H1 (cell line): ENCODE measurements at regions not wholly inside any gene's neighbourhood (a gene's known extent, or its start where the extent isn't known, plus 50 kb on each side); places are given as distances from the start of the nearest gene placed in this dataset.

ENCODE experiments used
- CTCF ChIA-PET: fragments of 300-600 bp; sonication (Branson Sonifier 250); formaldehyde crosslinking; loops from one replicate; lab custom pipeline; 2021; ENCODE audit not compliant: partially characterized antibody; lab: Charles Lee
- POLR2A ChIA-PET: fragments of 300-600 bp; sonication (Branson Sonifier 250); formaldehyde crosslinking; loops from one replicate; lab custom pipeline; 2021; ENCODE audit warnings: inconsistent platforms; ENCODE audit not compliant: partially characterized antibody; lab: Charles Lee
- DNase-seq, 2 experiments: peaks; one replicate each; pipeline versions ENCODE4 v3.0.0 to v3.0.0-alpha.2; 2010 to 2022; ENCODE audit warnings: low spot score in 2 of 2, low read depth in 1 of 2, mixed read lengths in 1 of 2
- FAIRE-seq: peaks from 2 replicates; lab custom pipeline; 2011; peaks lifted over from hg19 to GRCh38; lab: Jason Lieb, UNC
- H2AFZ ChIP-seq: 2 replicates; pipeline ENCODE4 v1.8.1; 2012; ENCODE audit warnings: low read length, inconsistent platforms
- H2AK5ac ChIP-seq: 2 replicates; pipeline ENCODE4 v1.6.1; 2013; ENCODE audit warnings: low read depth, low read length
- H2BK120ac ChIP-seq: replicated peaks from 2 replicates; pipeline ENCODE3; 2013; ENCODE audit warnings: low read depth, low read length, inconsistent platforms
- H2BK12ac ChIP-seq: 2 replicates; pipeline ENCODE4 v1.6.1; 2013; ENCODE audit warnings: low read depth, low read length
- H2BK15ac ChIP-seq: 2 replicates; pipeline ENCODE4 v1.6.1; 2013; ENCODE audit warnings: low read length
- H2BK20ac ChIP-seq: 2 replicates; pipeline ENCODE4 v1.6.1; 2013; ENCODE audit warnings: low read length
- H2BK5ac ChIP-seq: 2 replicates; pipeline ENCODE4 v1.6.1; 2013; ENCODE audit warnings: low read depth, low read length
- H3K14ac ChIP-seq: 2 replicates; pipeline ENCODE4 v1.6.1; 2013; ENCODE audit warnings: inconsistent platforms; ENCODE audit not compliant: insufficient read length
- H3K18ac ChIP-seq: 2 replicates; pipeline ENCODE4 v1.6.1; 2013; ENCODE audit warnings: low read length; ENCODE audit errors: extremely low read depth
- H3K23ac ChIP-seq: 2 replicates; pipeline ENCODE4 v1.6.1; 2013; ENCODE audit warnings: inconsistent platforms; ENCODE audit not compliant: insufficient read length
- H3K23me2 ChIP-seq: 2 replicates; pipeline ENCODE4 v1.6.1; 2013; ENCODE audit warnings: low read depth, low read length
- H3K27ac ChIP-seq: 2 replicates; pipeline ENCODE4 v1.6.1; 2011; ENCODE audit warnings: low read depth, low read length, inconsistent platforms
- H3K27me3 ChIP-seq, 4 experiments: replicated peaks in 1 of 4; 1 replicate in 1 of 4; 2 replicates in 3 of 4; pipeline versions ENCODE4 v1.6.1 to v1.8.1; 2011 to 2013; ENCODE audit warnings: low read length in 3 of 4, mild to moderate bottlenecking in 3 of 4, inconsistent platforms in 2 of 4, mixed read lengths in 2 of 4, moderate library complexity in 1 of 4; ENCODE audit not compliant: control insufficient read depth in 3 of 4, insufficient read depth in 3 of 4; ENCODE audit errors: extremely low read depth in 1 of 4
- H3K36me3 ChIP-seq, 4 experiments: 2 replicates each; pipeline versions ENCODE4 v1.6.1 to v1.8.1; 2011 to 2013; ENCODE audit warnings: mild to moderate bottlenecking in 4 of 4, low read length in 3 of 4, moderate library complexity in 2 of 4, control low read depth in 1 of 4, inconsistent platforms in 1 of 4; ENCODE audit not compliant: insufficient read depth in 4 of 4, control insufficient read depth in 2 of 4
- H3K4ac ChIP-seq: replicated peaks from 2 replicates; pipeline ENCODE3; 2013; ENCODE audit warnings: low read length, low read depth, mixed read lengths, inconsistent platforms; ENCODE audit not compliant: insufficient read length
- H3K4me1 ChIP-seq, 4 experiments: replicated peaks in 1 of 4; 1 replicate in 1 of 4; 2 replicates in 3 of 4; pipeline versions ENCODE4 v1.6.1 to v1.8.1; 2011 to 2013; ENCODE audit warnings: low read length in 3 of 4, inconsistent platforms in 2 of 4, mixed read lengths in 1 of 4; ENCODE audit not compliant: insufficient read depth in 4 of 4, control insufficient read depth in 3 of 4
- H3K4me2 ChIP-seq, 2 experiments: 2 replicates each; pipeline versions ENCODE4 v1.6.1 to v1.8.1; 2011 to 2013; ENCODE audit warnings: low read depth in 2 of 2, low read length in 2 of 2, control low read depth in 1 of 2, inconsistent platforms in 1 of 2, mild to moderate bottlenecking in 1 of 2; ENCODE audit not compliant: insufficient read depth in 1 of 2
- H3K4me3 ChIP-seq, 4 experiments: fragments of 200-600, 300-600 bp in 1 of 4; sonication (generic), shearing (Covaris generic), sonication (Bioruptor Twin) in 1 of 4; 2 replicates each; pipeline versions ENCODE4 v1.5.1 to v1.8.1; 2011 to 2016; ENCODE audit warnings: low read length in 4 of 4, low read depth in 3 of 4, control low read depth in 2 of 4, inconsistent platforms in 2 of 4, mild to moderate bottlenecking in 2 of 4, mixed read lengths in 1 of 4, moderate library complexity in 1 of 4; ENCODE audit not compliant: insufficient read depth in 2 of 4; ENCODE audit errors: extremely low read depth in 1 of 4
- H3K56ac ChIP-seq: replicated peaks from 2 replicates; pipeline ENCODE3; 2013; ENCODE audit warnings: low read depth, mild to moderate bottlenecking, mixed read lengths, low read length, inconsistent platforms; ENCODE audit not compliant: insufficient read length
- H3K79me1 ChIP-seq: 2 replicates; pipeline ENCODE4 v1.6.1; 2013; ENCODE audit warnings: low read depth, low read length, control low read depth
- H3K79me2 ChIP-seq, 2 experiments: 2 replicates each; pipeline versions ENCODE4 v1.6.1 to v1.8.1; 2012 to 2013; ENCODE audit warnings: low read length in 2 of 2, mild to moderate bottlenecking in 2 of 2, inconsistent platforms in 1 of 2; ENCODE audit not compliant: insufficient read depth in 2 of 2, control insufficient read depth in 1 of 2
- H3K9ac ChIP-seq, 4 experiments: replicated peaks in 1 of 4; 1 replicate in 1 of 4; 2 replicates in 3 of 4; pipeline versions ENCODE4 v1.6.1 to v1.8.1; 2011 to 2013; ENCODE audit warnings: low read depth in 3 of 4, low read length in 3 of 4, control low read depth in 2 of 4, mild to moderate bottlenecking in 2 of 4, moderate library complexity in 2 of 4, inconsistent platforms in 1 of 4; ENCODE audit errors: extremely low read depth in 1 of 4
- H3K9me3 ChIP-seq, 2 experiments: 2 replicates each; pipeline versions ENCODE4 v1.6.1 to v1.8.1; 2012 to 2013; ENCODE audit warnings: mild to moderate bottlenecking in 2 of 2, moderate library complexity in 2 of 2, control low read depth in 1 of 2, inconsistent platforms in 1 of 2, low read depth in 1 of 2, low read length in 1 of 2, mixed read lengths in 1 of 2; ENCODE audit not compliant: insufficient read depth in 2 of 2
- H4K20me1 ChIP-seq, 2 experiments: replicated peaks in 1 of 2; 2 replicates each; pipeline versions ENCODE3 to v1.8.1; 2011 to 2013; ENCODE audit warnings: inconsistent platforms in 2 of 2, low read length in 2 of 2, mild to moderate bottlenecking in 1 of 2; ENCODE audit not compliant: insufficient read depth in 2 of 2, control insufficient read depth in 1 of 2
- H4K5ac ChIP-seq: 2 replicates; pipeline ENCODE4 v1.6.1; 2013; ENCODE audit warnings: low read length, low read depth, mixed read lengths, inconsistent platforms; ENCODE audit not compliant: insufficient read length
- H4K8ac ChIP-seq: 2 replicates; pipeline ENCODE4 v1.8.0; 2013; ENCODE audit warnings: mild to moderate bottlenecking, moderate library complexity, low read length, inconsistent platforms; ENCODE audit not compliant: insufficient read depth; ENCODE audit errors: extremely low read depth
- H4K91ac ChIP-seq: replicated peaks from 2 replicates; pipeline ENCODE3; 2013; ENCODE audit warnings: low read length, mixed read lengths, inconsistent platforms; ENCODE audit not compliant: insufficient read length
- BACH1 ChIP-seq: IDR thresholded peaks from 2 replicates; pipeline ENCODE4 v1.6.1; 2012; ENCODE audit warnings: low read length, improper control_type of control experiment
- CTBP2 ChIP-seq: IDR thresholded peaks from 2 replicates; pipeline ENCODE4 v1.7.0; 2011; ENCODE audit warnings: borderline replicate concordance, mild to moderate bottlenecking, moderate library complexity, mixed read lengths, low read length; ENCODE audit not compliant: insufficient read depth, insufficient read length
- EZH2 ChIP-seq: fragments of 200-600 bp; sonication (generic); IDR thresholded peaks from 2 replicates; pipeline ENCODE4 v1.7.1; 2012; ENCODE audit warnings: low read depth, mild to moderate bottlenecking, moderate library complexity, low read length, inconsistent platforms; ENCODE audit not compliant: severe bottlenecking
- HDAC6 ChIP-seq: IDR thresholded peaks from one replicate; pipeline ENCODE4 v1.7.1; 2012; ENCODE audit warnings: low read depth, mild to moderate bottlenecking, inconsistent platforms, low read length, moderate library complexity
- RXRA ChIP-seq: IDR thresholded peaks from 2 replicates; pipeline ENCODE4 v1.6.1; 2011; ENCODE audit warnings: low read depth, mild to moderate bottlenecking, low read length, moderate library complexity; ENCODE audit not compliant: insufficient read depth
- SP4 ChIP-seq: IDR thresholded peaks from 2 replicates; pipeline ENCODE4 v1.6.1; 2012; ENCODE audit warnings: low read length, inconsistent platforms
- TAF7 ChIP-seq: optimal IDR thresholded peaks from 2 replicates; pipeline ENCODE3; 2011; ENCODE audit warnings: low read depth, mild to moderate bottlenecking, inconsistent platforms, low read length, moderate library complexity, borderline replicate concordance
- TBP ChIP-seq: IDR thresholded peaks from 2 replicates; pipeline ENCODE4 v1.6.1; 2011; ENCODE audit warnings: low read depth, low read length, improper control_type of control experiment
- TEAD4 ChIP-seq: IDR thresholded peaks from 2 replicates; pipeline ENCODE4 v1.6.1; 2012; ENCODE audit warnings: low read depth, low read length, inconsistent platforms, mixed read lengths
- YY1 ChIP-seq: IDR thresholded peaks from 2 replicates; pipeline ENCODE4 v1.6.1; 2011; ENCODE audit warnings: low read depth, mild to moderate bottlenecking, low read length
- WGBS, 2 experiments: shearing (Covaris generic) in 1 of 2; methylation state at CpG; one replicate each; pipeline versions ENCODE4 v1.1.6 to v1.1.7; 2013 to 2015; ENCODE audit warnings: low lambda C conversion rate in 2 of 2, mixed read lengths in 2 of 2, inconsistent platforms in 1 of 2, low coverage in 1 of 2, missing lambda C conversion rate in 1 of 2; ENCODE audit not compliant: insufficient replicate concordance in 2 of 2, insufficient coverage in 1 of 2, insufficient read length in 1 of 2; ENCODE audit errors: extremely low coverage in 1 of 2, missing lambda C conversion rate in 1 of 2; 5-methylcytosine and 5-hydroxymethylcytosine counted together
- TF ChIP-seq, protein P1 (sequence below): IDR thresholded peaks from 2 replicates; pipeline ENCODE4 v1.6.1; 2012; ENCODE audit warnings: inconsistent platforms

DNA sequence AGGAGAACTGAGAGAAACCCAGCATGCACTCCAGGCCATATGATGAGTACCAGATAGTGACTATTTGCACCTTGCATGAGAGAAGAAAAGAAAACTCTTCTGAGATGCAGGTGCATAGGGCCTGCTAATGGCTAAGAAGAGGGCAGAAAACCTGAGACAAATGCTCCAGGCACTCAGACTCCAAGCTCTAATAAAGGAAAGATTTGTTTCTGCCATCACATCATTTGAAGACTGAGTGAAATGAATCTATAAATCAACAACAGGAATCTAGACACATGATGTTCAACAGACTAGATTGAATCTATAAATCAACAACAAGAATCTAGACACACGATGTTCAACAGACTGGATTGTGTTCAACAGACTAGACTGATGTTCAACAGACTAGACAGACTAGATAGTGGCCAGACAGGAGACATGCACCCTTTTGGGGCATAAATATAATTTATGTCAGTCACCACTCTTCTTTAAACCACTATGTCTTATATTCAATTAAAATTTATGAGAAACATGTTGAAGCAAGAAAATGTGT is 482.7 kb upstream of the UBE2E3 start:
- no peaks in the 10 kb centered on the region for H3K9me3 ChIP-seq
- CTCF ChIA-PET, result interaction anchor here (2.2 kb wide), 1 partner anchor 11 kb away, joined by 6 read pairs; no protein-coding TSS in a partner anchor
- no peak overlapping the region for H4K91ac ChIP-seq

More for the DNA sequence above, 482.7 kb upstream of the UBE2E3 start:
- no peak overlapping the region for H3K56ac ChIP-seq
- H2BK20ac ChIP-seq, result no peak overlapping the region
- no peak overlapping the region for H3K4me2 ChIP-seq
- no peak overlapping the region for H4K5ac ChIP-seq
- no peak overlapping the region for H3K9ac ChIP-seq
- H3K4ac ChIP-seq, result no peak overlapping the region
- no peak overlapping the region for H3K27ac ChIP-seq
- H3K79me1 ChIP-seq, result no peaks in the 10 kb centered on the region
- H3K36me3 ChIP-seq, result no peaks in the 10 kb centered on the region
- H3K79me2 ChIP-seq, result no peaks in the 10 kb centered on the region
- no peak for DNase-seq
- no peak overlapping the region for H2AK5ac ChIP-seq
- POLR2A ChIA-PET, result no interaction called here
- no peak overlapping the region for H2BK120ac ChIP-seq
- peaks cover 0 to 1% (median 0%) of the 10 kb centered on the region in 4 experiments; a peak in 1 of 7 replicates for H3K27me3 ChIP-seq
- no peak overlapping the region for H2AFZ ChIP-seq
- H3K23me2 ChIP-seq, result no peaks in the 10 kb centered on the region
- H3K18ac ChIP-seq, result no peak overlapping the region
- H2BK12ac ChIP-seq, result no peak overlapping the region
- H2BK15ac ChIP-seq, result no peak overlapping the region
- no peak for FAIRE-seq
- 94% methylated on average over 1 of the region's 1 CpG; no CpG with 5 or more reads in 1 of the 2 experiments for WGBS, 2 experiments
- no peak overlapping the region for H3K23ac ChIP-seq
- no peaks in the 10 kb centered on the region for H3K4me1 ChIP-seq
- no peak overlapping the region for H2BK5ac ChIP-seq
- H4K20me1 ChIP-seq, result no peaks in the 10 kb centered on the region
- no peak overlapping the region for H3K4me3 ChIP-seq
- TF ChIP-seq YY1 (no peak), TBP (no peak), CTBP2 (no peak), HDAC6 (no peak), RXRA (no peak), SP4 (no peak), EZH2 (no peak), TEAD4 (no peak), TAF7 (no peak), BACH1 (no peak)
- TF ChIP-seq, protein P1, sequence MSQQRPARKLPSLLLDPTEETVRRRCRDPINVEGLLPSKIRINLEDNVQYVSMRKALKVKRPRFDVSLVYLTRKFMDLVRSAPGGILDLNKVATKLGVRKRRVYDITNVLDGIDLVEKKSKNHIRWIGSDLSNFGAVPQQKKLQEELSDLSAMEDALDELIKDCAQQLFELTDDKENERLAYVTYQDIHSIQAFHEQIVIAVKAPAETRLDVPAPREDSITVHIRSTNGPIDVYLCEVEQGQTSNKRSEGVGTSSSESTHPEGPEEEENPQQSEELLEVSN, result no peak
- H3K14ac ChIP-seq, result no peak overlapping the region
- H4K8ac ChIP-seq, result no peak overlapping the region
